HepG2 (cell line): ENCODE measurements at regions not wholly inside any gene's neighbourhood (a gene's known extent, or its start where the extent isn't known, plus 50 kb on each side); places are given as distances from the start of the nearest gene placed in this dataset.

Experiments
- ATAC-seq: fragments of 200-7000 bp; cut with Tn5 transposase; 3 replicates; pipeline ENCODE4 v1.9.1; 2020; ENCODE audit warnings: mild to moderate bottlenecking, moderate library complexity
- BruUV-seq: library from RNA; stranded (reverse); fragments of 400-500 nt; replicated peaks from 2 replicates; lab custom pipeline; 2021; lab: Mats Ljungman, UMichigan
- CTCF ChIA-PET: fragments of 300-600 bp; formaldehyde crosslinking; extraction: SDS; loops from one replicate; lab custom pipeline; 2021; ENCODE audit warnings: low total read pairs, inconsistent platforms, low intra/inter-chr PET ratio; lab: Yijun Ruan, JAX
- POLR2A ChIA-PET: fragments of 350-600 bp; sonication (Branson Sonifier 250); formaldehyde crosslinking; loops from one replicate; lab custom pipeline; 2020; ENCODE audit warnings: antibody characterized with exemption, inconsistent platforms; lab: Yijun Ruan, JAX
- DNase-seq: peaks from one replicate; pipeline ENCODE4 v3.0.0-alpha.2; 2015; ENCODE audit warnings: low spot score
- FAIRE-seq: peaks from 3 replicates; lab custom pipeline; 2011; peaks lifted over from hg19 to GRCh38; lab: Jason Lieb, UNC
- H2AFZ ChIP-seq: one replicate; pipeline ENCODE4 v1.6.1; 2011; ENCODE audit warnings: low read length, inconsistent platforms
- H3K27ac ChIP-seq: fragments of 300-600 bp; 3 replicates; pipeline ENCODE4 v1.8.0; 2011; ENCODE audit warnings: mixed run types, mild to moderate bottlenecking, mixed read lengths, low read length, inconsistent platforms; ENCODE audit not compliant: insufficient read depth; ENCODE audit errors: extremely low read length
- H3K27me3 ChIP-seq, 2 experiments: fragments of 200-600 bp in 1 of 2; 2 replicates in 1 of 2; 3 replicates in 1 of 2; pipeline versions ENCODE4 v1.6.0 to v1.8.0; 2011; ENCODE audit warnings: low read length in 2 of 2, mild to moderate bottlenecking in 2 of 2, moderate library complexity in 2 of 2, inconsistent platforms in 1 of 2; ENCODE audit not compliant: insufficient read depth in 2 of 2, control insufficient read depth in 1 of 2
- H3K36me3 ChIP-seq, 2 experiments: fragments of 200-600 bp in 1 of 2; replicated peaks in 1 of 2; 2 replicates in 1 of 2; 3 replicates in 1 of 2; pipeline versions ENCODE4 v1.5.1 to v1.8.0; 2011; ENCODE audit warnings: low read length in 2 of 2, inconsistent platforms in 1 of 2; ENCODE audit not compliant: insufficient read depth in 2 of 2, control insufficient read depth in 1 of 2
- H3K4me1 ChIP-seq: 2 replicates; pipeline ENCODE4 v1.5.1; 2012; ENCODE audit warnings: low read length, inconsistent platforms; ENCODE audit not compliant: insufficient read depth
- H3K4me2 ChIP-seq: 2 replicates; pipeline ENCODE4 v1.6.0; 2011; ENCODE audit warnings: low read depth, low read length, inconsistent platforms
- H3K4me3 ChIP-seq, 3 experiments: fragments of 200-600 bp in 1 of 3; sonication (generic), shearing (Covaris generic) in 1 of 3; replicated peaks in 1 of 3; 2 replicates each; pipeline ENCODE4 v1.5.1; 2011 to 2016; ENCODE audit warnings: low read length in 3 of 3, inconsistent platforms in 2 of 3, low read depth in 2 of 3, mild to moderate bottlenecking in 2 of 3, control low read depth in 1 of 3, mixed read lengths in 1 of 3; ENCODE audit not compliant: insufficient read depth in 1 of 3
- H3K79me2 ChIP-seq: one replicate; pipeline ENCODE4 v1.6.1; 2011; ENCODE audit warnings: low read length, inconsistent platforms; ENCODE audit not compliant: insufficient read depth
- H3K9ac ChIP-seq: 2 replicates; pipeline ENCODE4 v1.6.0; 2011; ENCODE audit warnings: mild to moderate bottlenecking, low read depth, low read length, inconsistent platforms; ENCODE audit not compliant: insufficient read depth
- H3K9me3 ChIP-seq: 2 replicates; pipeline ENCODE4 v1.5.1; 2012; ENCODE audit warnings: mild to moderate bottlenecking, low read length
- H4K20me1 ChIP-seq: 2 replicates; pipeline ENCODE4 v1.6.0; 2011; ENCODE audit warnings: inconsistent platforms, mild to moderate bottlenecking, low read length, moderate library complexity; ENCODE audit not compliant: insufficient read depth
- ATF7 ChIP-seq, 2 experiments: fragments of 450-650 bp in 1 of 2; sonication (generic) in 1 of 2; formaldehyde crosslinking in 1 of 2; IDR thresholded peaks; 2 replicates each; pipeline versions ENCODE4 v1.4.0 to v1.6.1; 2016 to 2020; ENCODE audit warnings: antibody characterized with exemption in 1 of 2, mild to moderate bottlenecking in 1 of 2, missing genetic modification reagents in 1 of 2
- BHLHE40 ChIP-seq: IDR thresholded peaks from 2 replicates; pipeline ENCODE4 v1.6.1; 2011; ENCODE audit warnings: low read length, improper control_type of control experiment
- MYNN ChIP-seq: sonication (generic); formaldehyde crosslinking; IDR thresholded peaks from 2 replicates; pipeline ENCODE4 v1.4.0; 2020; ENCODE audit warnings: mild to moderate bottlenecking, low read depth, missing genetic modification reagents
- SMC3 ChIP-seq: IDR thresholded peaks from 2 replicates; pipeline ENCODE4 v1.6.1; 2011; ENCODE audit warnings: low read length, improper control_type of control experiment
- WGBS: methylation state at CpG from one replicate; pipeline ENCODE4 v1.1.6; 2017; ENCODE audit warnings: low lambda C conversion rate; 5-methylcytosine and 5-hydroxymethylcytosine counted together
- in situ Hi-C: cut with HindIII; loops from 2 replicates; pipeline ENCODE4 v1.10.0; 2017; ENCODE audit warnings: low pct_unique_long_range_greater_than_20kb; ENCODE audit not compliant: extremely low pct_ligation_motif_present
- intact Hi-C: fragments of 100-400 bp; cut with micrococcal nuclease; formaldehyde crosslinking; loops from one replicate; pipeline ENCODE4 v1.10.0; 2022; ENCODE audit not compliant: unreplicated experiment

DNA sequence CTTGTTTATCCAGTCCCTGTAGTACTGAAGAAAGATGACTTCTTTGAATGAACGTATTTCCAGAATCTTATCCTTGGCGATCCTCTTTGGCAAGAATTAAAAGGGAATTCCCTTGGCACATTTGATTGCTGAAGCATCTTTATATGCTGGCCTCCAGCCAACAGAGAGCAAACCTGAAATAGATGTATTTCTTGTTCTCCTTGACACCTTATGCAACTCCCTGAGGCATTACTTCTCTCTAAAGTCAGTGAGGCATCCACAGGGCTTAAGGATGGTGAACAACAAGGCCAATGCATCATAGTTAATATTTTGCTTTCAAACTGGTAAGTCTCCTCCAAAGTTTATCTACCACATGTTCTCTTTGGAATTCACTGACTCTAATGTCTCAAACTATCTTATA lies 450.9 kb upstream of the THRB start:
- WGBS, result 3% methylated on average over 2 of the region's 2 CpGs
- ATAC-seq, result no peak
- no peak for FAIRE-seq

DNA sequence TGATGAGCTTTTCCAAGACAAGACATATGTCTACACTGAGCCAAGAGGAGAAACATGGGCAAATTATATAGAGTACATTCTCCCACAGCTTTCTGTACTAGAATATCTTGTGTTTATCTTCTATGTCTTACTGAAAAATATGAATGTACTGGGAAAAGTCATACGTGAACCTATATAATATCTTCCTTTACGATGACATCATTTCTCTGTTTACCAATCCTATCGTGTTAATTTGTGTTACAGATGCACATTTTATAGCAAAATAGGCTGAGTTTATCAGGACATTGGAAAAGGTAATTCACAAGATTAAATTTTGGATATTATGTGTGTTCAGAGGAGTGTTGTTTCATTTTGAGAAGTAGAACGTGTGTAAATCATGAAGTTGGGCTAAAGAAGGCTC lies 452.5 kb upstream of the THRB start:
- ATAC-seq, result no peak

More for the DNA sequence above, 450.9 kb upstream of the THRB start:
- Histone ChIP-seq H3K4me1 (no peaks in the 10 kb centered on the region), H3K27me3 (no peaks in the 10 kb centered on the region), H3K9ac (no peak overlapping the region), H2AFZ (no peak overlapping the region), H3K36me3 (no peaks in the 10 kb centered on the region), H4K20me1 (no peaks in the 10 kb centered on the region), H3K4me2 (no peak overlapping the region), H3K4me3 (no peak overlapping the region), H3K9me3 (no peaks in the 10 kb centered on the region), H3K79me2 (no peaks in the 10 kb centered on the region), H3K27ac (no peak overlapping the region)
- TF ChIP-seq SMC3 (no peak), MYNN (CRISPR knock-in tag) (no peak)
- ChIA-PET CTCF (no interaction called here), POLR2A (no interaction called here)
- in situ Hi-C loops (no loop called here), intact Hi-C loops (no loop called here)
- no peak for DNase-seq
- no TSS peak for BruUV-seq

More for the DNA sequence above, 452.5 kb upstream of the THRB start:
- in situ Hi-C loops, result no loop called here
- FAIRE-seq (no peak), DNase-seq (no peak)
- ChIA-PET CTCF (no interaction called here), POLR2A (no interaction called here)
- intact Hi-C loops, result no loop called here
- Histone ChIP-seq H3K79me2 (no peaks in the 10 kb centered on the region), H2AFZ (no peak overlapping the region), H3K9ac (no peak overlapping the region), H3K4me3 (no peak overlapping the region), H3K27ac (no peak overlapping the region), H3K36me3 (no peaks in the 10 kb centered on the region), H3K4me1 (no peaks in the 10 kb centered on the region), H3K9me3 (no peaks in the 10 kb centered on the region), H4K20me1 (no peaks in the 10 kb centered on the region), H3K27me3 (no peaks in the 10 kb centered on the region), H3K4me2 (no peak overlapping the region)
- WGBS, result 20% methylated on average over 4 of the region's 4 CpGs
- BruUV-seq, result no TSS peak
- no peak for TF ChIP-seq BHLHE40
- peak; percentile 89 for TF ChIP-seq ATF7 (IDR thresholded peaks at IDR 0.05)
- no peak for TF ChIP-seq ATF7 (CRISPR knock-in tag; IDR thresholded peaks at IDR 0.05)
